Right ventricle myocardium superior (tissue), 1 donor: ENCODE measurements at regions not wholly inside any gene's neighbourhood (a gene's known extent, or its start where the extent isn't known, plus 50 kb on each side); places are given as distances from the start of the nearest gene placed in this dataset.
A peak's percentile ranks its signal among the peaks of the same experiment; 100 is the strongest.

Experiments
- ATAC-seq: fragments of 200-7000 bp; cut with Tn5 transposase; one replicate; pipeline ENCODE4 v1.9.1; 2020; ENCODE audit warnings: mild to moderate bottlenecking; ENCODE audit not compliant: poor library complexity
- DNase-seq: peaks from one replicate; pipeline ENCODE4 v3.0.0-alpha.2; 2020
- intact Hi-C: fragments of 100-400 bp; cut with DNase I; formaldehyde crosslinking; loops from one replicate; pipeline ENCODE4 v1.11.2; 2022
- donor health status: DM: no; HTN: yes; CAD: no; lungs with severe emphysema.

DNA sequence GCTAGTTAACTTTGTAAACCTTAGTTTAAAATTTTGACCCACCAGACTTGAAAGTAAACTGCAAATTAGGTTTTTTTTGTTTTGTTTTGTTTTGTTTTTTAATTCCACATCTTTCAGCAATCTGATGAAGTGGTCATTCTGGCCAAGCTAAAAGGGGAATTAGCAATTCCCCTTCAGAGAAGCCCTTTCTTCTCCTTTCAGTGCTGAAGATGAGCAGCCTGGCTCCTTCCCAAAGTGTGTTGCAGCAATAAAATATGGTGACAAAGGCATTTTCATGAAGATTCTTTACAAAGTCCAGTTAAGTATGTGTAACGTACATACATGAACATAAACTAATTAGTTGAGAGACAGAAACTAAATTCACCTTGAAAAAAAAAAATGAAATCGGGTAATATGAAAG is 380.1 kb downstream of the NOVA1 start:
- intact Hi-C loops = no loop called here
- ATAC-seq = no peak
- no peak for DNase-seq

DNA sequence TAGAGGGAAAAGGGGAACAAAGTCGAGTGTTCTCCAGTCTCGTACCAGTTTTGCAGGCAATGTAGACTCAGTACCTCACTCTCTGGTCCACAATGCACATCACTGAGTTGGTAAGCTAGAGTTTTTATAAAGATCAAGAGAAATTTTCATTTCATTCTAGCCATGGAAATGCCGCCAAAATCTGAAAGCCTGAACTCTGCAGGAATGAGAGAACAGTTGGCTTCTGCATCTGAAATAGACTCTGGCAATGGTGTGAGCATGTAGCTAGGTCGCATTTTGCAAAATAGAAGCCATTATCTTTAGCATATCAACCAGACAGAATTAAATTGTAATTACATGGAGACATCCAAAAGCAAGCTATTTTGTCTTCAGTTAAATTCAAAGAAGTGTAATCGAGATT is 381.0 kb downstream of the NOVA1 start:
- DNase-seq (no peak), ATAC-seq (no peak)
- intact Hi-C loops = no loop called here

DNA sequence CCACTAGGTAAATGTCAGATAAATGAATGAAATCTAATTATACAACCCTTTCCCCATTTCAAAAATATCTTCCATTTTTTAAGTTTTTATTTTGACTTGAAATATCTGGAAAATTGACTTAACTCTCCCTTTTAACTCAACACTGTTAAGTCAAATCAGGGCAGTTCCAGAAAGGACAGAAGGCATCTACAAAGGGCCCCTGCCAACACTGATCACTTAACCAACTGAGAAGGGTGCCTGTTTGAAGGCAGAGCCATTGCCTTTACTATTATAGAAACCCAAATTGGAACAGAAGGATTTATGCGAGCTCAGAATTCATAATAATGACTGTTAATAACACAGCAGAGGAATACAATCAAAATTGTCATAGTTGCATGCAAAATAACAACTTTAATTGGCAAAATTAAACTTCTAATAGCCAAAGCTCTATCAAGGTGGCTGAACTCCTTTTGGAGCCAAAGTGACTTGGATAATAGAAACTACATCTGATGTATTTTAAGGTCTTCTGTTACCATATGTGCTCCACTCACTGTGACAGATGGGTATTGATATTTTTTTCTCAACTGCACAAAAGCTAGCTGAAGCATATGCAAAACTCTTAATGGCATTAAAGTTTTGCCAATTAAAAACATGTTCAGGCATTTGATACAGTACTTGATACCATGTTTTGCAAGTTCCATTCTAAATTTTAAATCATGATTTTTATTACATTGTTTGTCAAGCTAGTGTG is 383.8 kb downstream of the NOVA1 start:
- DNase-seq = no peak
- intact Hi-C loops = no loop called here

DNA sequence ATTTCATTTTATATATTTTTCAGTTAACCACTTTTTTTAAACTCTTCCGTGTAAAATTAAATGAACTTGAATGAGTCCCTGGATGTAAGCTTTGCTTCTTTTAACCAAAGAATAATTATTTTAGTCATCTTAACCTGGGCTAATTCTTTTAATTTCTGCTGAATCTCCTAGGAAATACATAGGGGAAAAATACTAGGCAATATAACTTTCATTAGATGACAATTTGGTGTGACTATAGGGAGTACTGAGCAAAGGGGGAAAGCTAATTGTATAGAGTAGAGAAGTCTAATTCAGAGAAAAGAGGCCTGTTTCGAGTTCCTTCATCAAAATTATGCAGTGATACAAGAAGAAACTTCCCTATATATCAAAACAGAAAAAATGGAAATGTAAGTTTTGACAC is 388.1 kb downstream of the NOVA1 start:
- DNase-seq (no peak), ATAC-seq (no peak)
- intact Hi-C loops = no loop called here

More for the DNA sequence above, 383.8 kb downstream of the NOVA1 start:
- no peak for ATAC-seq

DNA sequence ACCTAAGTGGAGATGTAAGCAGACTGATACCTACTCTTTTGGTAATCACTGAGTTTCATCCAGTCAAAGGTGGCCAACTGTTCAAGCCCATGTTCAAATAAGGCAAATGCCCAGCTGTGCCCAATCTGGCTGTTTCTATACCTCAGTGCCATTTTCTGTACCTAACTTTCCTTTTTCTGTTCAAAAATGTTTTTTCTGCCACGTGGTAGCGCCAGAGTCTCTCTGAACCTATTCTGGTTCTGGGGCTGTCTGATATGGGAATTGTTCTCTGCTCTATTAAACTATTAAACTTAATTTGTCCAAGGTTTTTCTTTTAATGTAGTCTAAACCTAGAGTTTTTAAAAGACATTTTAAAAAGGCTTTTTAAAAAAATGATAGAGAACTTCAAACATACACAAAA is 391.2 kb downstream of the NOVA1 start:
- intact Hi-C loops = no loop called here
- no peak for ATAC-seq
- DNase-seq = no peak

DNA sequence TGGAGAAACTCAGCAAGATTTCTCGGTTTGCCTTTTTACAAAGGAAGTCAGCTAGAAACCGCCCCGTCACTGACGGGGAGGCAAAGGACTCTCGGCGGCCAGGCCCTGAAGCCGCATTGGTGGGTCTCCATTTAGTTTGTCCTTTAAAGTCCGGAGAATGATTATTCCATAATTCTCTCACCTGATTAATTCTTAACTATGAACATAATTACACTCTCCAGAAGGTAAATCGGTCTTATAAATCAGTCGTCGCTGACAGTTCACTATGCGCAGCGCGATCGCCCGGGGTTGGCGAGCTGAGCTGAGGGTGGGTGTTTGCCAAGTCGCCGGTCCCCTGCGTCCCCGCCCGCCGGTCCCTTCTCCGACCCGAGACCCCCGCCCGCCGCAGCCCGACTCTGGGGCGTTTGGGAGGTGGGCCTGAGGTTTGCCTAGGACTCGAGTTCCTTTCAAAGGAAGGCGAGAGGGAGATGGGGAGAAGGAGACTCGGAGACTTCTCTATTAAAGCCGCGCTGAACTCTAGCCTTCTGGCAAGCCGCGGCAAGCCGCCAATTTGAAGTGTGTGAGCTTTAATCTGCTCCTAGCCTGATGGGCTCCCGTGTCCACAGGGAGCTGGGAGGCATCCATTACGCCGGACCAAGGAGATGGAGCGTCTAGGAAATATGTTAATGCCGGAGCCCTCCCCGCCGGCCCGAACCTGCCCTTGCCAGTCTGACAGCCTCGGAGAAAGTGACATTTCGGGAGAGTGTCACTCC is 392.9 kb downstream of the NOVA1 start:
- DNase-seq (peak; percentile 74), ATAC-seq (peak; percentile 75)
- intact Hi-C loops = no loop called here

DNA sequence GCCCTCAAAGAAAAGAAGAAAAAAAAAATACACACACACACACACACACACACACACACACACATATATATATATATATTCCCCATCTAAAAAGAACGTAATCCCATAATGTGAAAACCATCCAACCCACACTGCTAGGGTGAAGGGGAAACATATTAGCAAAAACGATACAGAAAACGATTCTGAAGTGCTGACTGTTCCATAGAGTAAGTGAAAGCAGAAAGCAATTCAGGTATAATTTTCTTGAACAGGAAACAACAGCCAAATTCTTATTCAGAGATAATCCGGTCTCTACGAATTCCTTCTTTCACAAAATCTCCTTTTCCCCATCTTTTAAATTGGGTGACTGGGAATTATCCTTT is 393.5 kb downstream of the NOVA1 start:
- ATAC-seq (no peak), DNase-seq (no peak)
- intact Hi-C loops = no loop called here

DNA sequence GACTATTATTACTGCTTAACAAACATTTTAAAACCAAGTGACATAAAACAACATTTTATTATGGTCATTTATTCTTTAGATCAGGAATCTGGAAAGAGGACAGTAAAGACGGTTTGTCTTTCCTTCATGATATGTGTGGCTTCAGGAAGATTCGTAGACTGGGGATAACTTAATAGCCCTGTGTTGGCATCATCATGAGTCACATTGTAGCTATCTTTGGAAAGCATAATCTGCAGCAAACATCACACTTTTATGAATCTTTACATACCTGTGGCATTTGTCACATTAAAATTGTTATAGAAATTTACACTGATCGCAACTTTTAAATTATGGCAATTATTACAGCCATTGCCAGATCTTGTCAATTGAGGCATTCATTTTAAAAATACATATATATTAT is 397.1 kb downstream of the NOVA1 start:
- DNase-seq (no peak), ATAC-seq (no peak)
- intact Hi-C loops = no loop called here

DNA sequence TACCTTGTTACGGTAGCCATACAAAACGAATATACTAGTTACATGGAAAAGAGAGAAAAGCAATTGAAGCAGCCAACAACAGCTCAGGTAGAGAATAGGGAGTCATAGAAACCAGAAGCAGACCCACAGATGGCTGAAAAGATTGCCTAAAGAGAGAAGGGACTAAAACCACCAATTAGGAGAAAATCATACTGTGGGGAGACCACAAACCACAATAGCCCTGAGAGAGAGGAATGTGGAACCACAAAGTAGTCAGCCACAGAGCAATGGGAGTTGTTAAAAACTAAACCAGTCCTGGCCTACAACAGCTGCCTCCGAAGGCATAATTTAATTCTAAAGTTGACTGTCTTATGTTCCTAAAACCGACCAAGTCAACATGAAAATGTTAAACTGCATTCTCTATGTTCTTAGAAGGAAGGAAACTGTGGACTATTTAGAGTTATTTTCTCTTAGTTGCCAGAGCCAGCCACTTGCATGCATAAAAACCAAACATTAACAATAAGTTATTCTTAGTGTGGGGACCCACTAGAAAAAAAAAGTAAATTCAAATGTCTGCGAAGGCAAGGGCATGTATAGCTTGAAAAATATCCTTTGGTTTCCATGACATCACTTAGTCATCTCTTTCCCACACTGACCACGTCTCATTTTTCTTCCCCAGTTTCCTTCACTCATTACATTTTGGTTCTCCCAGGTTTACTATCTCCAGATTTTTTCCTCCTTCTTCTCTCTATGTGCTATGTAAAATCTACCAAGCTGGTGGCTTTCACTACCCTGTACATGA is 398.1 kb downstream of the NOVA1 start:
- ATAC-seq (no peak), DNase-seq (no peak)
- intact Hi-C loops = no loop called here

DNA sequence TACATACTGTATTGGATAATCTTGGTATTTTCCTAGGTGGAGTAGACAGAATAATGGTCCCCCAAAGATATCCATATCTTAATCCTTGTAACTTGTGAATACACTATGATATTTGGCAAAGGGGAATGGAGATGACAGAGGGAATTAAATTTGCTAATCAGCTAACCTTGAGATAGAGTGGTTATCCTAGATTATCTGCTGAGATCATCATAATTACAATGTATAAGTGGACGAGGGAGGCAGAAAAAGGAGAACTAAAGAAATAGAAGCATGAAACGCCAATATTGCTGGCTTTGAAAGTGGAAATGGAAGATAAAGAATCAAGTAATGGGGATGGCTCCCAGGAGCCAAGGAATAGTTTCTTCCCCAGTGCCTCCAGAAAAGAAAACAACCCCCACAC is 398.7 kb downstream of the NOVA1 start:
- DNase-seq = no peak
- no peak for ATAC-seq
- intact Hi-C loops = no loop called here

DNA sequence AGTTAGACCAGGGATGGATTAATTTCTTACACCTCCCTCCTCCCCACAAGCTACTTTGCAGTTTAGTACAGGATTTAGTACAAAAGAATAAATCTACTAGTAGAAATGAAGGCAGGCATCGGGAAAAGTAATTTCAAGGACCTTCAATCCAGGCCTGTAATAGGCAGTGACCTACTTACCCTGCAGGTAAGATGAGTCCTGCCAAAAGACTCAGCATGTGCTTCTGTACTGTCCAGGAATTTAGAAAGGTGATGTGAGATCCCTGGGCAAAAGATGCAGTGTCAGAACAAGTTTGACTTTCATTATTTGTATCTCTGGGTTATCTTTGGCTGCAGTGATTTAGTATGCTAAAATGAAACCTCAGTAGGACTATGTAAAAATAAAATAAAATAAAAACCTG is 403.0 kb downstream of the NOVA1 start:
- ATAC-seq = no peak
- intact Hi-C loops = no loop called here
- DNase-seq = no peak

DNA sequence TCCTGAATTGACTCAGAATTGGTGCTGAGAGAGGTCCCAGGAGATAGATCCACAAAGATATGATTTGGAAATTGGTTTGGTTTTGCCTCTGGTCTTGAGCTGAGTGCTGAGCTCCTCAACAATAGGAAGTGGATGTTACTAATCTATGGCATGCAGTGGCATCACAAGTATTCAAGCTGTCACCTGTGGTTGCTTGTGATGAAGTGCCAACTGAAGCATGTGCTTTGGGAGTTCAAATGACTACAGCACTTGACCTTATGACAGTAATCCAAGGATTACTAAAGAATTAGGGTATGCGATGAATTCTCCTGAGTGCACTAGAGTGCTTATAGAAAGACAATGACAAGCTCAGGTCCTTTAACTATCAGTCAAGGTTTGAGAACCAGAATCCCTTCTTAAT is 406.2 kb downstream of the NOVA1 start:
- ATAC-seq (no peak), DNase-seq (no peak)
- intact Hi-C loops = no loop called here

DNA sequence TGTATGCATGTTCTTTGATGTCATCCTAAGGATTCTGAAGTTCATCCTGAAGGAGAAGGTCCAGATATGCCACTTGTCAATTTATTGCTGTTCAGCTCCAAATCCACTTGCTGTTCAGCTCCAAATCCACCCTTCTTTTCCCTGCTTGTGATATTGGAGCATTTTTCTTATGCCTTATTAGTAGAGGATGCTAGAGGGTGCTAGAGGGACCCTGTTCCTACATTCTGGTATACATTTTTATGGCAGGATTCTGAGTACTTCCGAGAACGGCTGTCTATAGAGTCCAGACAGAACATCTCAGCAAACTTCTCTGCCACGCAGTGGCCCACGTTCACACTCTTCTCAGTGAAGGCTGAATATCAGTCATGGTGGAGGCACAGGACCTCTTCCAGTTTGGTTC is 406.7 kb downstream of the NOVA1 start:
- no peak for ATAC-seq
- intact Hi-C loops = no loop called here
- no peak for DNase-seq

DNA sequence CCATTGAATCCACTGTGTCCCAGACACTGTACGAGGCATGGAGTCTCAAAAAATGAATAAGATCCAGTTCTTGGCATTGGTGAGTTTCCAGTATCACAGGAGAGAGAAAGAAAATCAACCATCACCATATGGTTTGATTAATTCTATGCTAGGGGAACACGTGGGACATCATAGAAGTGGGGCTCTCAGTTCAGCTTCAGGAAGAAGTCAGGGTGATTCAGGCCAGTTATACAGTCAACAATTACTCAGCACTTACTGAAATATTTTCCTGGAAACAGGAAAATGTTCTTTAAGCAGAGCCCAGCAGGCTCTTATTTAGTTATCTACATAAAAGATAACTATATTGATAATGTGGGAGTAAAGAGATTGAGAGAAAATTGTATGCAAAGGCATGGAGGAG is 407.2 kb downstream of the NOVA1 start:
- DNase-seq = no peak

DNA sequence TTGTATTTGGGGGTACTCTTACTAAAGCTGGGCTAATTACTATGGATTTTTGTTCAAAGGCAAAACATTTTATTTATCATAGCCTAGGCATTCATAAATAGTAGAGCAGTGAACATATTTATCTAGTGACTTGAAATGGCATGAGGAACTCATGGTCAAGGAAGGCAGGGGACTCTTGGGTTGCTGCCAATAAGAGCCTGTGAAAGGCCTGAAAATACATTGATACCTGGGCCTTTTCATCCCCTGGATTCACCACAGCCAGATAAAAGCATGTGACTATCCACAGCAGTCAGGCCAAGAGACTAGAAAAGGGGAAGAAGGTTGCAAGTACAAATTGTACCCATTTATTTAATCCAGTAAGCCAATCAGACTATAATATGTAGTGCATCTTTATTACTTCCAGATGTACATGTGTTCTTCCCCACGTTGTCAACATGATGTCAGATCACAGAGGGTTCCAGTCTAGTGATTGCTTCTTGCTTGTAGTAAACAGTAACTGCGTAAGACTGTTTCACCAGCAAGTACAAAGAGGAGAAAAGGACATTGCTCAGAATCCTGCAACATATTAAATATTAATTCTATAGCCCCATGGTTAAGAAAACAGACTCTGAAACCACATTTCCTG is 409.7 kb downstream of the NOVA1 start:
- ATAC-seq (no peak), DNase-seq (no peak)
- intact Hi-C loops = no loop called here

More for the DNA sequence above, 407.2 kb downstream of the NOVA1 start:
- intact Hi-C loops = no loop called here
- no peak for ATAC-seq

DNA sequence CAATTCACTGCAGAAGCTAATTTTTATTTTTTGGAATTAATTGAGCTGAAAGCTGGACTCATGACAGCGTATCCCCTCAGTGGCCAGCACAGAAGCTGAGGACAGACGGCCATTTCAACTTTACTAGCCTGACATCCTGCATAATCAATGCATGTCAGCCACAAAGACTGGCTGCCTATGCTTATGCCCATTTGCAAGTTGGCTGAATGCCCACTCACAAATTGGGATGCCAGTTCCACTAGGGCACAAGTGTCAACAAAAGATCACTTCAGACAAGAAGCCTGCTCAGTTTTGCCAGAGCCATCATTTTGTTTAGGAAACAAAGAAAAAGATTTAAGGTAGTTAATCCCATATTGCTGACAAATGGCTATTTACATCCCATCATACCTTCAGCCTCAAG is 417.6 kb downstream of the NOVA1 start:
- intact Hi-C loops = no loop called here
- no peak for DNase-seq
- ATAC-seq = no peak

DNA sequence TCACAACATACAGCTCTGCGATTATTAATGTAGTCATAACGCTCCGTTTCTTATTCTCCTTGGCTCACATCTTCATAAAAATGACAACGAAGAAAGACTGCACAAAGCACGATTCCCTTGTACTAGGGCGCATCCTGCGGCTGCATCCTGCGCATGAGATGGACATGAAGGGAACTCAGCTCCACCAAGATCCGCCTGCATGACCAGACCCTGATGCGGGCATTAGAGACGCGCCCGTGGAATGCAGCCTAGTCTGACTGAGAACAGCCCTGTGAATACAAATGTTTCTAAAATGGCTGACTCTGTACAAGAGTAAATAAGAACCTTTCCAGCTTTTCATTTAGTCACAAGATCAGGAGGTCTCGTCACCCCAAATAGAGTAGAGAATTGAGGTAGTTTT is 422.2 kb downstream of the NOVA1 start:
- no peak for ATAC-seq
- no peak for DNase-seq
- intact Hi-C loops = no loop called here

DNA sequence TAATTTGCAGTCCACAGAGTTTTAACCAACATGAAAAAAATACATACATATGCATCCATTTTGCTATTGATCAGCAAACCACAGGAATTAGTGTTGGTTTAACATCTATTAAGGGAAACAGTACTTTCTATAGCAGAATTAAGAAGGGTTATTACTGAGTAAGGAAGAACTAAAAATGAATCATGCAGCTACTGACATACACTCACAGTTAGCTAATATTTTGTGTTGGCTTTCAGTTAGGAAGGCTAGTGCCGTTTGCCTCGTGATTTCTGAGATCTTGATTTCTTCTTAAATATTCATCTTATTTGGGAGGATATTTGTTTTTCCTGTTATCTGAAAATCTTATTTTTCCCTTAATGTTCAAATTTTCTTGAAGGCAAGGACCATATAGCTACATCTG is 423.4 kb downstream of the NOVA1 start:
- ATAC-seq (no peak), DNase-seq (no peak)
- intact Hi-C loops = no loop called here

DNA sequence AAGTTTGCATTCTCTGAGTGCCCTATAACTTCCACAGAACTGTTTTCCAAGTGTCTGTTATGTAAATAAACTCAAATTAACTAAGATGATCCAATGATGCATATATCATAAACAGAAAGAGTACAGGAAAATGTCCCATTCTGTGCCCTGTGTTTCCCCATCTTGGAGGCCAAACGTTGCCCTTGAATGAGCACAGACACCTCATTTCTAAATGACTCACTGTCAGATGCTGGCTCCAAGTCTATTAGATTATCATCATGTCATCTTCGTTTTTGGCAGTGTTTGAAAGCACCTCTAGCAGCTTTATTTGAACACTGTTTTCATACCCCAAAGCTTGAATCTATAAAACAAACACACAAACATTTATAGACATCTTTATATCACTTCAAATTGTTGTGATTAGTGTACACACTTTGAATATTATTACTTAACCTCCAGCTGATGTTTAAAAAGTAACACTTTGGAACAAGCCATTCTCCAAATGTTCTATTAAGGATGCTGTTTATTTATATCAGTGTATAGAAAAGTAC is 424.2 kb downstream of the NOVA1 start:
- DNase-seq = no peak
- intact Hi-C loops = no loop called here
- no peak for ATAC-seq
